IMR-90 (cell line): ENCODE measurements at regions not wholly inside any gene's neighbourhood (a gene's known extent, or its start where the extent isn't known, plus 50 kb on each side); places are given as distances from the start of the nearest gene placed in this dataset.
"Not testable (repeated sequence)": the region's sequence is repeated elsewhere in the genome, so short reads cannot be mapped to it uniquely, and the experiment has no call there.

Experiments
- BHLHE40 ChIP-seq: fragments of 150-350 bp; IDR thresholded peaks from 2 replicates; pipeline ENCODE4 v1.6.1; 2016; ENCODE audit warnings: mild to moderate bottlenecking, low read depth, low read length
- CEBPB ChIP-seq: IDR thresholded peaks from 2 replicates; pipeline ENCODE4 v1.6.1; 2012; ENCODE audit warnings: low read depth, low read length, improper control_type of control experiment
- CHD1 ChIP-seq: IDR thresholded peaks from 2 replicates; pipeline ENCODE4 v1.6.1; 2012; ENCODE audit warnings: low read depth, low read length, improper control_type of control experiment
- CTCF ChIP-seq: conservative IDR thresholded peaks from 2 replicates; pipeline ENCODE4 v1.5.1; 2012; ENCODE audit warnings: mild to moderate bottlenecking, low read depth, low read length, improper control_type of control experiment
- ELK1 ChIP-seq: fragments of 150-350 bp; IDR thresholded peaks from 2 replicates; pipeline ENCODE4 v1.6.1; 2016; ENCODE audit warnings: low read depth, mild to moderate bottlenecking, low read length, moderate library complexity, borderline replicate concordance
- FOS ChIP-seq: fragments of 150-350 bp; IDR thresholded peaks from 2 replicates; pipeline ENCODE4 v1.6.1; 2016; ENCODE audit warnings: low read depth, low read length
- MXI1 ChIP-seq: IDR thresholded peaks from 2 replicates; pipeline ENCODE4 v1.6.1; 2012; ENCODE audit warnings: low read depth, mild to moderate bottlenecking, low read length, moderate library complexity, borderline replicate concordance
- POLR2A ChIP-seq: IDR thresholded peaks from 2 replicates; pipeline ENCODE4 v1.6.1; 2012; ENCODE audit warnings: mild to moderate bottlenecking, low read depth, low read length
- RAD21 ChIP-seq: IDR thresholded peaks from 2 replicates; pipeline ENCODE4 v1.6.1; 2012; ENCODE audit warnings: low read length, improper control_type of control experiment
- RCOR1 ChIP-seq: IDR thresholded peaks from 2 replicates; pipeline ENCODE4 v1.6.1; 2012; ENCODE audit warnings: mild to moderate bottlenecking, low read length, improper control_type of control experiment; ENCODE audit not compliant: insufficient replicate concordance
- RFX5 ChIP-seq: IDR thresholded peaks from 2 replicates; pipeline ENCODE4 v1.8.0; 2012; ENCODE audit warnings: low read depth, mild to moderate bottlenecking, low read length, moderate library complexity
- SMC3 ChIP-seq: fragments of 150-350 bp; IDR thresholded peaks from 2 replicates; pipeline ENCODE4 v1.6.1; 2016; ENCODE audit warnings: low read depth, mild to moderate bottlenecking, antibody characterized with exemption, low read length, moderate library complexity
- USF2 ChIP-seq: fragments of 150-350 bp; IDR thresholded peaks from 2 replicates; pipeline ENCODE4 v1.6.1; 2017; ENCODE audit warnings: mild to moderate bottlenecking, antibody characterized with exemption, low read length, low read depth

GRCh38 chrX:40788698-40789097 is 53.4 kb upstream of the MED14 start:
- not testable (repeated sequence) for TF ChIP-seq CTCF, POLR2A, USF2, MXI1, CEBPB, CHD1, RFX5, RAD21, ELK1, RCOR1, BHLHE40, SMC3, FOS
